Adipocyte (in vitro differentiated cells): ENCODE measurements at regions not wholly inside any gene's neighbourhood (a gene's known extent, or its start where the extent isn't known, plus 50 kb on each side); places are given as distances from the start of the nearest gene placed in this dataset.

Experiments used
- DNase-seq: peaks from one replicate; pipeline ENCODE4 v3.0.0-alpha.2; 2015; ENCODE audit warnings: low read depth
- H3K27me3 ChIP-seq: replicated peaks from 2 replicates; pipeline ENCODE4 v1.7.0; 2013; ENCODE audit warnings: mild to moderate bottlenecking, low read length, moderate library complexity; ENCODE audit not compliant: control insufficient read depth, insufficient read depth
- H3K36me3 ChIP-seq: 2 replicates; pipeline ENCODE4 v1.7.0; 2013; ENCODE audit warnings: low read length, mild to moderate bottlenecking, moderate library complexity; ENCODE audit not compliant: control insufficient read depth, insufficient read depth, severe bottlenecking
- H3K4me1 ChIP-seq: 2 replicates; pipeline ENCODE4 v1.7.0; 2013; ENCODE audit warnings: mild to moderate bottlenecking, low read length, moderate library complexity; ENCODE audit not compliant: control insufficient read depth, insufficient read depth
- H3K4me3 ChIP-seq: 2 replicates; pipeline ENCODE4 v1.7.0; 2013; ENCODE audit warnings: mild to moderate bottlenecking, low read length, moderate library complexity
- H3K9ac ChIP-seq: 2 replicates; pipeline ENCODE4 v1.7.0; 2013; ENCODE audit warnings: mild to moderate bottlenecking, low read length, moderate library complexity
- H3K9me3 ChIP-seq: 2 replicates; pipeline ENCODE4 v1.7.0; 2013; ENCODE audit warnings: mild to moderate bottlenecking, low read length, moderate library complexity; ENCODE audit not compliant: control insufficient read depth

- H3K36me3 ChIP-seq: no peaks in the 10 kb centered on the region
- peaks cover 6% of the 10 kb centered on the region for H3K9me3 ChIP-seq
- no peak overlapping the region for H3K9ac ChIP-seq
- no peak overlapping the region for H3K4me3 ChIP-seq
- no peaks in the 10 kb centered on the region for H3K4me1 ChIP-seq
- no peaks in the 10 kb centered on the region for H3K27me3 ChIP-seq
- DNase-seq: no peak
Measured at GRCh38 chr3:5828251-5828650, 640.7 kb downstream of the EDEM1 start.

- no peaks in the 10 kb centered on the region for H3K4me1 ChIP-seq
- H3K36me3 ChIP-seq: no peaks in the 10 kb centered on the region
- no peak for DNase-seq
- H3K27me3 ChIP-seq: no peaks in the 10 kb centered on the region
- H3K4me3 ChIP-seq: no peak overlapping the region
- no peak overlapping the region for H3K9ac ChIP-seq
- no peaks in the 10 kb centered on the region for H3K9me3 ChIP-seq
Measured at GRCh38 chr3:5840056-5840455, 652.5 kb downstream of the EDEM1 start.

- no peaks in the 10 kb centered on the region for H3K36me3 ChIP-seq
- H3K9ac ChIP-seq: no peak overlapping the region
- DNase-seq: no peak
- no peaks in the 10 kb centered on the region for H3K4me1 ChIP-seq
- no peak overlapping the region for H3K4me3 ChIP-seq
- no peaks in the 10 kb centered on the region for H3K27me3 ChIP-seq
- H3K9me3 ChIP-seq: no peaks in the 10 kb centered on the region
Measured at GRCh38 chr3:5841599-5841998, 654.1 kb downstream of the EDEM1 start.

GRCh38 chr3:5846261-5846660, 658.8 kb downstream of the EDEM1 start:
- no peak for DNase-seq
- Histone ChIP-seq H3K4me3 (no peak overlapping the region), H3K9ac (no peak overlapping the region), H3K36me3 (no peaks in the 10 kb centered on the region), H3K27me3 (no peaks in the 10 kb centered on the region), H3K4me1 (no peaks in the 10 kb centered on the region), H3K9me3 (no peaks in the 10 kb centered on the region)

DNA sequence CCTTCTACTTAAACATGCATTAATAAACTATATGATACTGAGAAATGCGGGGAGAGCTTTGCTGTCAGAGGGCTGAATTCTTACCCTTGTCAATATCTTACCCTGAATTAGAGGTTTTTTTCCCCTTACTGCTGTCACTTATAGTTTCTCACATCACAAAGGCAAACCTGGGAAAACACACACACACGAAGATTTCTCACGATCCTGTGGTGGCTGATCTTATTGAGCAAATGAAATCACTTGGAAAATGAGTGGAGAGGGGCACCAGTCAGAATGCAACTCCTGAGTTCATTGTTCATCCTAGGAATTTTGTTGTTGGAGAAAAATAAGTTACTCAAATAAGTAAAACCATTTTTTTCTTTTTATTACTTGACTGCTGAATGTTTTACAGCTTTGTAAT, 673.6 kb downstream of the EDEM1 start:
- Histone ChIP-seq H3K36me3 (no peaks in the 10 kb centered on the region), H3K27me3 (no peaks in the 10 kb centered on the region), H3K9ac (no peak overlapping the region), H3K4me3 (no peak overlapping the region), H3K9me3 (no peaks in the 10 kb centered on the region), H3K4me1 (no peaks in the 10 kb centered on the region)
- DNase-seq: no peak

DNA sequence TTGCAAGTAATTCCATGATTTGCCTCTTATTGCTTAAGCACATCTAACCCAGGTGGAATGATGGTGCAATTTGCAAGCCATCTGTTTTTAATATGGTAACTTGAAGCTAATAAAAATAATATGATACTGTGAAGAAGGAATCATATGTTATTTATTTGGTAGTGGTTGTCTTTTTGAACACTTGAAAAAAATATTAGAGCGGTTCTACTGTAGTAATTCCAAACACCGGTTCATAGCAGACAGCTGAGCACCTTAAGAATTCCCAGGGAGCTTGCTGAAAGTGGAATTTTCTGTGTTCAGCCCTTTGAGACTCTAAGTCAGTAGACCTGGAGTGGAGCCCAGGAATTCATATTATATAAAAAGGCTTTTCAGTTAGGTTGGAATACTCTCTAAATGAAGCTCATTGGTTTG, 687.4 kb downstream of the EDEM1 start:
- peaks cover 7% of the 10 kb centered on the region for H3K9me3 ChIP-seq
- DNase-seq: no peak
- no peaks in the 10 kb centered on the region for H3K27me3 ChIP-seq
- H3K36me3 ChIP-seq: no peaks in the 10 kb centered on the region
- no peaks in the 10 kb centered on the region for H3K4me1 ChIP-seq
- H3K4me3 ChIP-seq: no peak overlapping the region
- no peak overlapping the region for H3K9ac ChIP-seq

- no peaks in the 10 kb centered on the region for H3K36me3 ChIP-seq
- no peaks in the 10 kb centered on the region for H3K27me3 ChIP-seq
- no peak overlapping the region for H3K4me3 ChIP-seq
- no peak overlapping the region for H3K9ac ChIP-seq
- no peak for DNase-seq
- no peaks in the 10 kb centered on the region for H3K4me1 ChIP-seq
- peaks cover 4% of the 10 kb centered on the region for H3K9me3 ChIP-seq
Measured at GRCh38 chr3:5888851-5889250, 701.3 kb downstream of the EDEM1 start.

DNA sequence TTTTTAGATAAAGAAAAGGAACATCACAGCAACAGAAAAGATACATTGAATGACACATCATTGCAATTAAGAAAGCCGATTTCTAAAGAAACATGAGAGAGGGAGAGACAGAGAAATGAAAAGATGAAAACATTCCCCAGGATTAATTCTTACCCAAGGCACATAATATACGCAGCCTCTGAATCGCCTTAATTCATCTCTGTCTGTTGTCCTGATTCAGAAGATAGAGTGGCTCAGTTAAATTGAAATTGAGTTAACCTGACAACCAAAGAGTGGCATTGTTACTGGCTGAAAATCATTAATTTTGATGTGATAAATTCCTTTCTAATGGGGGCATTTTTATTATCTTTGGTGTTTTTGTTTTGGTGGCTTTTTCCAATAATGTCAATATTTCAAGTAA, 701.9 kb downstream of the EDEM1 start:
- no peaks in the 10 kb centered on the region for H3K27me3 ChIP-seq
- H3K9ac ChIP-seq: no peak overlapping the region
- no peak for DNase-seq
- no peaks in the 10 kb centered on the region for H3K4me1 ChIP-seq
- peaks cover 4% of the 10 kb centered on the region for H3K9me3 ChIP-seq
- H3K36me3 ChIP-seq: no peaks in the 10 kb centered on the region
- H3K4me3 ChIP-seq: no peak overlapping the region

DNA sequence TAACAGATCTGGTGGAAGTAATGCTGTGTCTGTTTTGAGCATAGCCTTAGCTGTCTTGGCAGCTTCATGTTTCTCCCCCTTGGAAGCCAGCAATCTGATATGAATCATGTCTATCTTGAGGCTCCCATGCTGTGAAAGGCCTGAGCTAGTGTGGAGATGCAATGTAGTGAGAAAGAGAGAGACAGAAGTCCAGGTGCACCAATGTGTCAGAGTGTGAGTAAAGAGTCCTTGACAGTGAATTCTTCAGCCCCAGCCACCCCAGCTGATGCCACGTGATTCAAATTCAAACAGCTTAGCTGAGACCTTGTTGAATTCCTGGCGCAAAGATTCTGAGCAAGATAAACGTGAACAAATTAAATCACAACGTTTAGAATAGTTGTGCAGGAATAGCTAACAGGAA, 704.2 kb downstream of the EDEM1 start:
- peaks cover 7% of the 10 kb centered on the region for H3K9me3 ChIP-seq
- H3K4me1 ChIP-seq: no peaks in the 10 kb centered on the region
- no peaks in the 10 kb centered on the region for H3K36me3 ChIP-seq
- DNase-seq: no peak
- H3K4me3 ChIP-seq: no peak overlapping the region
- no peak overlapping the region for H3K9ac ChIP-seq
- no peaks in the 10 kb centered on the region for H3K27me3 ChIP-seq

- H3K36me3 ChIP-seq: no peaks in the 10 kb centered on the region
- peaks cover 3% of the 10 kb centered on the region for H3K9me3 ChIP-seq
- DNase-seq: no peak
- H3K9ac ChIP-seq: no peak overlapping the region
- no peak overlapping the region for H3K4me3 ChIP-seq
- no peaks in the 10 kb centered on the region for H3K4me1 ChIP-seq
- H3K27me3 ChIP-seq: no peaks in the 10 kb centered on the region
Measured at GRCh38 chr3:5898106-5898505, 710.6 kb downstream of the EDEM1 start.

DNA sequence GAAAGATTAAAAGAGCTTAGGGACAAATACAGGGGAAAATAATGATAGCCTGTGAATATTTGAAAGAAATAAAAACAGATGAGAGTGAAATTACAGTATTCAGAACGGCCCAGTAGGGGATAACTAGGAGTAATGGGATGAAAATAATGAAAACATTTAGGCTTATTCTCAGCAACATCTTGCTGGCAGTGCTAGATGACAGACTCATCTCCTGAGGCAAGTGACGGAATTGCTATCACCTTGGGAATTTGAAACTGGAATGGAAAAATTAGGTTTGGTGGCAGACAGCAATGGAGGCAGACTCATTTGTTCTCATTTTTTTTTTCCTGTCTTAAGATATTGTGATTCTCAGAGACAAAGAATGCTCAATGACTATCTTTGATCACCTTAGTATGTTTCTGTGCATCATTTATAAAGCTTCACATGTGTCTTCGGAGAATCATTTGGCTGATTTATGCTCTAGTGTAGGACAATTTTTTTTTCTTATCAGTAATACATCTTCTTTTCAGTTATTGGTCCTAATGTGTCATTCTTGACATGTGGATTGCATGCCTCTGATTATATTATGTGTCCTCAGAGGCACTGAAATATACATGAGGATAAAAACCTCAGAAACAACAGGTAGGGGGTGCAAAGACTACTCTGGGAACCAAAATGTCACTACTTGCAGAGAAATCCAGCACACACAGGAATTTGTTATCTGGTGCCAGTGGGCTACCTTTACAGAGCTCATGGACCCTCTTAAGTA, 711.7 kb downstream of the EDEM1 start:
- Histone ChIP-seq H3K9ac (no peak overlapping the region), H3K4me1 (no peaks in the 10 kb centered on the region), H3K4me3 (no peak overlapping the region), H3K36me3 (no peaks in the 10 kb centered on the region), H3K9me3 (peaks cover 7% of the 10 kb centered on the region), H3K27me3 (no peaks in the 10 kb centered on the region)
- DNase-seq: no peak

DNA sequence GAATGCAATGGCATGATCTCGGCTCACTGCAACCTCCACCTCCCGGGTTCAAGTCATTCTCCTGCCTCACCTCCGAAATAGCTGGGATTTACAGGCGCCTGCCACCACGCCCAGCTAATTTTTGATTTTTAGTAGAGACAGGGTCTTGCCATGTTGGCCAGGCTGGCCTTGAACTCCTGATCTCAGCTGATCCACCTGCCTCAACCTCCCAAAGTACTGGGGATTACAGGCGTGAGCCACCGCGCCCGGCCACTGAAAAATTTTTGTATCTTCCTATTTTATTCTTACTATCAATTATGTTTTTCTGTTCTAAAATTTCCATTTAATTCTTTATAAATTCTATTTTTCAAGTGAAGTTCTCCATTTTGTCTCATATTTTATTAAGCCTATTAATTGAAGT, 730.4 kb downstream of the EDEM1 start:
- DNase-seq: no peak
- H3K27me3 ChIP-seq: no peaks in the 10 kb centered on the region
- H3K36me3 ChIP-seq: no peaks in the 10 kb centered on the region
- H3K4me3 ChIP-seq: no peak overlapping the region
- H3K9ac ChIP-seq: no peak overlapping the region
- H3K9me3 ChIP-seq: no peaks in the 10 kb centered on the region
- no peaks in the 10 kb centered on the region for H3K4me1 ChIP-seq
